HepG2 (cell line): ENCODE measurements at regions not wholly inside any gene's neighbourhood (a gene's known extent, or its start where the extent isn't known, plus 50 kb on each side); places are given as distances from the start of the nearest gene placed in this dataset.

Source experiments
- ATAC-seq: fragments of 200-7000 bp; cut with Tn5 transposase; 3 replicates; pipeline ENCODE4 v1.9.1; 2020; ENCODE audit warnings: mild to moderate bottlenecking, moderate library complexity
- BruUV-seq: library from RNA; stranded (reverse); fragments of 400-500 nt; replicated peaks from 2 replicates; lab custom pipeline; 2021; lab: Mats Ljungman, UMichigan
- CTCF ChIA-PET: fragments of 300-600 bp; formaldehyde crosslinking; extraction: SDS; loops from one replicate; lab custom pipeline; 2021; ENCODE audit warnings: low total read pairs, inconsistent platforms, low intra/inter-chr PET ratio; lab: Yijun Ruan, JAX
- POLR2A ChIA-PET: fragments of 350-600 bp; sonication (Branson Sonifier 250); formaldehyde crosslinking; loops from one replicate; lab custom pipeline; 2020; ENCODE audit warnings: antibody characterized with exemption, inconsistent platforms; lab: Yijun Ruan, JAX
- DNase-seq: peaks from one replicate; pipeline ENCODE4 v3.0.0-alpha.2; 2015; ENCODE audit warnings: low spot score
- FAIRE-seq: peaks from 3 replicates; lab custom pipeline; 2011; peaks lifted over from hg19 to GRCh38; lab: Jason Lieb, UNC
- H2AFZ ChIP-seq: one replicate; pipeline ENCODE4 v1.6.1; 2011; ENCODE audit warnings: low read length, inconsistent platforms
- H3K27ac ChIP-seq: fragments of 300-600 bp; 3 replicates; pipeline ENCODE4 v1.8.0; 2011; ENCODE audit warnings: mixed run types, mild to moderate bottlenecking, mixed read lengths, low read length, inconsistent platforms; ENCODE audit not compliant: insufficient read depth; ENCODE audit errors: extremely low read length
- H3K27me3 ChIP-seq, 2 experiments: fragments of 200-600 bp in 1 of 2; 2 replicates in 1 of 2; 3 replicates in 1 of 2; pipeline versions ENCODE4 v1.6.0 to v1.8.0; 2011; ENCODE audit warnings: low read length in 2 of 2, mild to moderate bottlenecking in 2 of 2, moderate library complexity in 2 of 2, inconsistent platforms in 1 of 2; ENCODE audit not compliant: insufficient read depth in 2 of 2, control insufficient read depth in 1 of 2
- H3K36me3 ChIP-seq, 2 experiments: fragments of 200-600 bp in 1 of 2; replicated peaks in 1 of 2; 2 replicates in 1 of 2; 3 replicates in 1 of 2; pipeline versions ENCODE4 v1.5.1 to v1.8.0; 2011; ENCODE audit warnings: low read length in 2 of 2, inconsistent platforms in 1 of 2; ENCODE audit not compliant: insufficient read depth in 2 of 2, control insufficient read depth in 1 of 2
- H3K4me1 ChIP-seq: 2 replicates; pipeline ENCODE4 v1.5.1; 2012; ENCODE audit warnings: low read length, inconsistent platforms; ENCODE audit not compliant: insufficient read depth
- H3K4me2 ChIP-seq: 2 replicates; pipeline ENCODE4 v1.6.0; 2011; ENCODE audit warnings: low read depth, low read length, inconsistent platforms
- H3K4me3 ChIP-seq, 3 experiments: fragments of 200-600 bp in 1 of 3; sonication (generic), shearing (Covaris generic) in 1 of 3; replicated peaks in 1 of 3; 2 replicates each; pipeline ENCODE4 v1.5.1; 2011 to 2016; ENCODE audit warnings: low read length in 3 of 3, inconsistent platforms in 2 of 3, low read depth in 2 of 3, mild to moderate bottlenecking in 2 of 3, control low read depth in 1 of 3, mixed read lengths in 1 of 3; ENCODE audit not compliant: insufficient read depth in 1 of 3
- H3K79me2 ChIP-seq: one replicate; pipeline ENCODE4 v1.6.1; 2011; ENCODE audit warnings: low read length, inconsistent platforms; ENCODE audit not compliant: insufficient read depth
- H3K9ac ChIP-seq: 2 replicates; pipeline ENCODE4 v1.6.0; 2011; ENCODE audit warnings: mild to moderate bottlenecking, low read depth, low read length, inconsistent platforms; ENCODE audit not compliant: insufficient read depth
- H3K9me3 ChIP-seq: 2 replicates; pipeline ENCODE4 v1.5.1; 2012; ENCODE audit warnings: mild to moderate bottlenecking, low read length
- H4K20me1 ChIP-seq: 2 replicates; pipeline ENCODE4 v1.6.0; 2011; ENCODE audit warnings: inconsistent platforms, mild to moderate bottlenecking, low read length, moderate library complexity; ENCODE audit not compliant: insufficient read depth
- ELF3 ChIP-seq: IDR thresholded peaks from 2 replicates; pipeline ENCODE4 v1.6.1; 2016; ENCODE audit warnings: missing genetic modification reagents, missing compliant biosample characterization
- FUBP1 ChIP-seq: sonication (generic); formaldehyde crosslinking; IDR thresholded peaks from 2 replicates; pipeline ENCODE4 v1.5.1; 2020; ENCODE audit warnings: missing genetic modification reagents, mild to moderate bottlenecking, borderline replicate concordance
- GZF1 ChIP-seq: sonication (generic); formaldehyde crosslinking; IDR thresholded peaks from 2 replicates; pipeline ENCODE4 v1.5.1; 2020; ENCODE audit warnings: mild to moderate bottlenecking, missing genetic modification reagents
- KLF15 ChIP-seq: sonication (generic); formaldehyde crosslinking; IDR thresholded peaks from 2 replicates; pipeline ENCODE4 v1.8.1; 2023; ENCODE audit warnings: borderline replicate concordance, mild to moderate bottlenecking, inconsistent platforms, missing genetic modification reagents, mixed read lengths
- MIER3 ChIP-seq: IDR thresholded peaks from 2 replicates; pipeline ENCODE4 v1.6.1; 2016; ENCODE audit warnings: missing compliant biosample characterization, borderline replicate concordance
- NFE2L2 ChIP-seq: fragments of 150-350 bp; IDR thresholded peaks from 2 replicates; pipeline ENCODE4 v1.6.1; 2014; ENCODE audit warnings: low read length
- NFRKB ChIP-seq: fragments of 450-650 bp; IDR thresholded peaks from 2 replicates; pipeline ENCODE4 v1.6.1; 2017
- SIX4 ChIP-seq: sonication (generic); formaldehyde crosslinking; IDR thresholded peaks from 2 replicates; pipeline ENCODE4 v1.4.0; 2020; ENCODE audit warnings: missing genetic modification reagents
- ZBTB37 ChIP-seq: sonication (generic); formaldehyde crosslinking; IDR thresholded peaks from 2 replicates; pipeline ENCODE4 v1.4.0; 2020; ENCODE audit warnings: mild to moderate bottlenecking, missing genetic modification reagents
- ZNF230 ChIP-seq: sonication (generic); formaldehyde crosslinking; IDR thresholded peaks from 2 replicates; pipeline ENCODE4 v1.4.0; 2020; ENCODE audit warnings: mild to moderate bottlenecking, missing genetic modification reagents
- WGBS: methylation state at CpG from one replicate; pipeline ENCODE4 v1.1.6; 2017; ENCODE audit warnings: low lambda C conversion rate; 5-methylcytosine and 5-hydroxymethylcytosine counted together
- in situ Hi-C: cut with HindIII; loops from 2 replicates; pipeline ENCODE4 v1.10.0; 2017; ENCODE audit warnings: low pct_unique_long_range_greater_than_20kb; ENCODE audit not compliant: extremely low pct_ligation_motif_present
- intact Hi-C: fragments of 100-400 bp; cut with micrococcal nuclease; formaldehyde crosslinking; loops from one replicate; pipeline ENCODE4 v1.10.0; 2022; ENCODE audit not compliant: unreplicated experiment
- TF ChIP-seq, protein P1 (sequence below): sonication (generic); formaldehyde crosslinking; IDR thresholded peaks from 2 replicates; pipeline ENCODE4 v1.4.0; 2020; ENCODE audit warnings: mild to moderate bottlenecking, missing genetic modification reagents
- TF ChIP-seq, protein P2 (sequence below): sonication (generic); formaldehyde crosslinking; IDR thresholded peaks from 2 replicates; pipeline ENCODE4 v1.4.0; 2020; ENCODE audit warnings: mild to moderate bottlenecking, missing genetic modification reagents, borderline replicate concordance

GRCh38 chr5:103355579-103355978, 97.0 kb downstream of the MACIR start:
- ChIA-PET CTCF (no interaction called here), POLR2A (no interaction called here)
- WGBS: 0% methylated on average over 2 of the region's 2 CpGs
- Histone ChIP-seq H3K4me3 (no peak overlapping the region), H3K4me2 (no peak overlapping the region), H3K36me3 (no peaks in the 10 kb centered on the region), H4K20me1 (no peaks in the 10 kb centered on the region), H2AFZ (no peak overlapping the region), H3K27ac (no peak overlapping the region), H3K79me2 (no peaks in the 10 kb centered on the region), H3K4me1 (no peaks in the 10 kb centered on the region), H3K9ac (no peak overlapping the region), H3K27me3 (no peaks in the 10 kb centered on the region), H3K9me3 (no peaks in the 10 kb centered on the region)
- BruUV-seq: no TSS peak
- DNase-seq (no peak), FAIRE-seq (no peak), ATAC-seq (no peak)
- in situ Hi-C loops (no loop called here), intact Hi-C loops (no loop called here)
- TF ChIP-seq FUBP1 (CRISPR knock-in tag) (no peak), SIX4 (CRISPR knock-in tag) (no peak), KLF15 (CRISPR knock-in tag) (no peak), ZNF230 (no peak), ELF3 (CRISPR knock-in tag) (no peak), NFE2L2 (no peak), MIER3 (CRISPR knock-in tag) (no peak), NFRKB (no peak), GZF1 (no peak), ZBTB37 (CRISPR knock-in tag) (no peak)
- TF ChIP-seq, protein P1, sequence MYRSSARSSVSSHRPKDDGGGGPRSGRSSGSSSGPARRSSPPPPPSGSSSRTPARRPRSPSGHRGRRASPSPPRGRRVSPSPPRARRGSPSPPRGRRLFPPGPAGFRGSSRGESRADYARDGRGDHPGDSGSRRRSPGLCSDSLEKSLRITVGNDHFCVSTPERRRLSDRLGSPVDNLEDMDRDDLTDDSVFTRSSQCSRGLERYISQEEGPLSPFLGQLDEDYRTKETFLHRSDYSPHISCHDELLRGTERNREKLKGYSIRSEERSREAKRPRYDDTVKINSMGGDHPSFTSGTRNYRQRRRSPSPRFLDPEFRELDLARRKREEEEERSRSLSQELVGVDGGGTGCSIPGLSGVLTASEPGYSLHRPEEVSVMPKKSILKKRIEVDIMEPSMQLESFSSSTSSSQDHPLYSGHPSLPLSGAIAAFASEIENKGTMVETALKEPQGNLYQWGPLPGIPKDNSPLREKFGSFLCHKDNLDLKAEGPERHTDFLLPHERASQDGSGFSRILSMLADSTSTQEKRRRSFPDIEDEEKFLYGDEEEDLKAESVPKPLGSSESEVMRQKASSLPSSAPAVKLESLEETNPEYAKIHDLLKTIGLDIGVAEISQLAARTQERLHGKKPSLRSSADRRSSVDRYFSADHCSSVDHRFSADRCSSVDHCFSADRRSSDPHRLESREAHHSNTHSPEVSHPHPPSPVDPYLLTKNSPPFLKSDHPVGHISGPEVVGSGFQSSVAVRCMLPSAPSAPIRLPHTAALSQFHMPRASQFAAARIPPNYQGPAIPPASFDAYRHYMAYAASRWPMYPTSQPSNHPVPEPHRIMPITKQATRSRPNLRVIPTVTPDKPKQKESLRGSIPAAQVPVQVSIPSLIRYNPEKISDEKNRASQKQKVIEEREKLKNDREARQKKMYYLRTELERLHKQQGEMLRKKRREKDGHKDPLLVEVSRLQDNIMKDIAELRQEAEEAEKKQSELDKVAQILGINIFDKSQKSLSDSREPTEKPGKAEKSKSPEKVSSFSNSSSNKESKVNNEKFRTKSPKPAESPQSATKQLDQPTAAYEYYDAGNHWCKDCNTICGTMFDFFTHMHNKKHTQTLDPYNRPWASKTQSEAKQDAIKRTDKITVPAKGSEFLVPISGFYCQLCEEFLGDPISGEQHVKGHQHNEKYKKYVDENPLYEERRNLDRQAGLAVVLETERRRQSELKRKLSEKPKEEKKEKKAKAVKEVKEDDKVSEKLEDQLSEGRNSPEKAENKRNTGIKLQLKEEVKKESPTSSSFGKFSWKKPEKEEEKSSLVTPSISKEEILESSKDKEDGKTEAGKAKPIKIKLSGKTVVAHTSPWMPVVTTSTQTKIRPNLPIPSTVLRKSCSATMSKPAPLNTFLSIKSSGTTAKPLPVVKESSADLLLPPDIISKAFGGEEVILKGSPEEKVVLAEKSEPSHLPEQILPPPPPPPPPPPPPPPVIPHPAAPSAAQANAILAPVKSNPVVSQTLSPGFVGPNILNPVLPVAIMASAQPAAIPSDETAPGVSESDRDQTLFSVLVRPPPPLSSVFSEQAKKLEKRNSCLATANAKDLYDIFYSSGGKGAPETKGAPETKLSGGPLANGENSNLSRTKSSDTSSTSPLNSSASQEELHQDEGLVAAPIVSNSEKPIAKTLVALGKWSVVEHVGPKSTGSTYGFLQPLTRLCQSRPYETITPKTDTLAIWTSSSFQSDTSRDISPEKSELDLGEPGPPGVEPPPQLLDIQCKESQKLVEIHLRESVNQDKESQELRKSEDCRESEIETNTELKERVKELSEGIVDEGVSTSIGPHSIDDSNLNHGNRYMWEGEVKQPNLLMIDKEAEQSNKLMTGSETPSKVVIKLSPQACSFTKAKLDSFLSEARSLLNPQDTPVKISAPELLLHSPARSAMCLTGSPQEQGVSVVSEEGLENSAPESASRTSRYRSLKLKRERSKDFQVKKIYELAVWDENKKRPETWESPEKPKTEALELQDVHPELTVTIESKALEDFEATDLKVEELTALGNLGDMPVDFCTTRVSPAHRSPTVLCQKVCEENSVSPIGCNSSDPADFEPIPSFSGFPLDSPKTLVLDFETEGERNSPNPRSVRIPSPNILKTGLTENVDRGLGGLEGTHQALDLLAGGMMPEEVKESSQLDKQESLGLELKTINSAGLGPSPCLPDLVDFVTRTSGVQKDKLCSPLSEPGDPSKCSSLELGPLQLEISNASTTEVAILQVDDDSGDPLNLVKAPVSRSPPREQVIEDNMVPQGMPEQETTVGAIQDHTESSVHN: no peak
- TF ChIP-seq, protein P2, sequence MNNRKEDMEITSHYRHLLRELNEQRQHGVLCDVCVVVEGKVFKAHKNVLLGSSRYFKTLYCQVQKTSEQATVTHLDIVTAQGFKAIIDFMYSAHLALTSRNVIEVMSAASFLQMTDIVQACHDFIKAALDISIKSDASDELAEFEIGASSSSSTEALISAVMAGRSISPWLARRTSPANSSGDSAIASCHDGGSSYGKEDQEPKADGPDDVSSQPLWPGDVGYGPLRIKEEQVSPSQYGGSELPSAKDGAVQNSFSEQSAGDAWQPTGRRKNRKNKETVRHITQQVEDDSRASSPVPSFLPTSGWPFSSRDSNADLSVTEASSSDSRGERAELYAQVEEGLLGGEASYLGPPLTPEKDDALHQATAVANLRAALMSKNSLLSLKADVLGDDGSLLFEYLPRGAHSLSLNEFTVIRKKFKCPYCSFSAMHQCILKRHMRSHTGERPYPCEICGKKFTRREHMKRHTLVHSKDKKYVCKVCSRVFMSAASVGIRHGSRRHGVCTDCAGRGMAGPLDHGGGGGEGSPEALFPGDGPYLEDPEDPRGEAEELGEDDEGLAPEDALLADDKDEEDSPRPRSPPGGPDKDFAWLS (CRISPR knock-in tag): no peak
